ENCODE measurements at regions not wholly inside any gene's neighbourhood (a gene's known extent, or its start where the extent isn't known, plus 50 kb on each side); places are given as distances from the start of the nearest gene placed in this dataset.

DNA sequence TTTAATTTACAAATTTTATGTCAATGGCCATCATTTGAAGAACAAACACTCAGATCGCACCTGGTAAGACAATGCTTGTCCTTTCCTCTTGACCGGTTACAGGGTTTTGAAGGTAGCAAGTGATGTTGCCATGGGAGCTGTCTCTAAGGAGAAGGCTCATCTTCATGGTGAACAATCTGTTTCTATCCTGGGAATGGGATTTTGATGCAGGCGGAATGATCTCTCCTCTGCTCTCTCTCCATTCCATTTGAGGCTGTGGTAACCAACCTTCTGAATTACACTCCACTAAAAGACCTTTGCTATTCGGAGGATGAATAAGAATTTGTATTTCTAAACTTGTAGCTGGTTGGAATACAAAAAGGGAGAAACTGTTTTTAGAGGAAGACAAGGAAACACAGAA lies 57.9 kb upstream of the SLC5A9 start:
- no CpG with 5 or more reads among the region's 4 CpGs for WGBS (ENCODE audit: extremely low coverage, insufficient coverage, insufficient read length)
- Histone ChIP-seq H3K14ac (ENCODE audit: low read length) (no peak overlapping the region), H3K79me1 (ENCODE audit: low read length) (no peaks in the 10 kb centered on the region), H4K91ac (ENCODE audit: low read depth, low read length) (no peak overlapping the region), H2BK12ac (ENCODE audit: low read length) (no peak overlapping the region), H3K4ac (ENCODE audit: low read depth, low read length) (no peak overlapping the region), H3K4me2 (ENCODE audit: low read length) (no peak overlapping the region), H3K9ac (ENCODE audit: low read length) (no peak overlapping the region), H3K4me3 (ENCODE audit: low read depth, low read length) (no peak overlapping the region), H3K36me3 (ENCODE audit: control insufficient read depth in 1 of 2, insufficient read depth in 2 of 2, low read length in 2 of 2) (no peaks in the 10 kb centered on the region), H2AK5ac (ENCODE audit: low read length) (no peak overlapping the region), H3K18ac (ENCODE audit: low read length) (no peak overlapping the region), H3K27ac (ENCODE audit: low read depth, low read length) (no peak overlapping the region), H3K27me3 (ENCODE audit: insufficient read depth, low read length) (no peaks in the 10 kb centered on the region), H2BK120ac (ENCODE audit: insufficient read depth, low read length, poor library complexity) (no peak overlapping the region), H2AFZ (ENCODE audit: insufficient read depth, low read length, poor library complexity) (no peak overlapping the region), H4K12ac (ENCODE audit: low read depth, low read length) (no peak overlapping the region), H3K23ac (ENCODE audit: low read length) (no peak overlapping the region), H3K79me2 (ENCODE audit: control insufficient read depth, insufficient read depth, low read length, poor library complexity) (no peaks in the 10 kb centered on the region), H3K4me1 (ENCODE audit: control insufficient read depth in 1 of 2, insufficient read depth in 2 of 2, low read length in 2 of 2) (no peaks in the 10 kb centered on the region), H3K9me3 (ENCODE audit: insufficient read depth, low read depth, low read length) (no peaks in the 10 kb centered on the region), H4K8ac (ENCODE audit: low read depth, low read length) (no peak overlapping the region), H2BK5ac (ENCODE audit: low read depth, low read length, poor library complexity) (no peak overlapping the region)
- no peak for DNase-seq

- H4K91ac ChIP-seq (ENCODE audit: low read depth, low read length): no peak overlapping the region
- H2AFZ ChIP-seq (ENCODE audit: insufficient read depth, low read length, poor library complexity): no peak overlapping the region
- H3K79me2 ChIP-seq (ENCODE audit: control insufficient read depth, insufficient read depth, low read length, poor library complexity): no peaks in the 10 kb centered on the region
- no peak overlapping the region for H4K8ac ChIP-seq (ENCODE audit: low read depth, low read length)
- no peak overlapping the region for H3K4me3 ChIP-seq (ENCODE audit: low read depth, low read length)
- no peak overlapping the region for H3K9ac ChIP-seq (ENCODE audit: low read length)
- no peak overlapping the region for H3K14ac ChIP-seq (ENCODE audit: low read length)
- no peak overlapping the region for H2AK5ac ChIP-seq (ENCODE audit: low read length)
- no peak overlapping the region for H3K18ac ChIP-seq (ENCODE audit: low read length)
- no peaks in the 10 kb centered on the region for H3K36me3 ChIP-seq (ENCODE audit: control insufficient read depth in 1 of 2, insufficient read depth in 2 of 2, low read length in 2 of 2)
- WGBS (ENCODE audit: extremely low coverage, insufficient coverage, insufficient read length): no CpG with 5 or more reads among the region's 6 CpGs
- H3K4me2 ChIP-seq (ENCODE audit: low read length): no peak overlapping the region
- DNase-seq: no peak
- no peak overlapping the region for H4K12ac ChIP-seq (ENCODE audit: low read depth, low read length)
- no peaks in the 10 kb centered on the region for H3K4me1 ChIP-seq (ENCODE audit: control insufficient read depth in 1 of 2, insufficient read depth in 2 of 2, low read length in 2 of 2)
- H3K79me1 ChIP-seq (ENCODE audit: low read length): no peaks in the 10 kb centered on the region
- no peaks in the 10 kb centered on the region for H3K27me3 ChIP-seq (ENCODE audit: insufficient read depth, low read length)
- no peak overlapping the region for H2BK5ac ChIP-seq (ENCODE audit: low read depth, low read length, poor library complexity)
- no peak overlapping the region for H2BK120ac ChIP-seq (ENCODE audit: insufficient read depth, low read length, poor library complexity)
- H3K9me3 ChIP-seq (ENCODE audit: insufficient read depth, low read depth, low read length): no peaks in the 10 kb centered on the region
- no peak overlapping the region for H3K4ac ChIP-seq (ENCODE audit: low read depth, low read length)
- no peak overlapping the region for H2BK12ac ChIP-seq (ENCODE audit: low read length)
- no peak overlapping the region for H3K23ac ChIP-seq (ENCODE audit: low read length)
- no peak overlapping the region for H3K27ac ChIP-seq (ENCODE audit: low read depth, low read length)
Measured at GRCh38 chr1:48160486-48161132, 61.9 kb upstream of the SLC5A9 start.

DNA sequence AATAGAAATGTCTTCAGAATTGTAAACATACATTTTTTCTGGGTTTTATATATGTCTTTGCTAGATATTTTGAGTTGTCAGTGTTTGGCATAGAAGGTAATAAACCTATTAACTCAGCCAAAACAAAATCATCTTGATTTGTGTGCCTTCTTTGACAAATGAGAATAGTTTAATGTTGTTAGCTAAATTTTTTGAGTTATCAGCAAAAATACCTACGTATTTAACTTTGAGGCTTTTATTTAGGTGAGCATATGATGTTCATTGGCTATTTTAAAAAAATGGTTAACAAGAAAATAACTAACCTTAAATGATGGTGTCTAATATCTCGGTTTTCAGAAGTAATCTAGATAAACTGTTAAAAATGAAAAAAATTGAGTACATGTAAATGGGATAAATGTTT lies 83.2 kb upstream of the SLC5A9 start:
- H3K23ac ChIP-seq (ENCODE audit: low read length): no peak overlapping the region
- H3K9me3 ChIP-seq (ENCODE audit: insufficient read depth, low read depth, low read length): peaks cover 3% of the 10 kb centered on the region
- H4K12ac ChIP-seq (ENCODE audit: low read depth, low read length): no peak overlapping the region
- no peak overlapping the region for H2AFZ ChIP-seq (ENCODE audit: insufficient read depth, low read length, poor library complexity)
- H2AK5ac ChIP-seq (ENCODE audit: low read length): no peak overlapping the region
- no peaks in the 10 kb centered on the region for H3K36me3 ChIP-seq (ENCODE audit: control insufficient read depth in 1 of 2, insufficient read depth in 2 of 2, low read length in 2 of 2)
- no peaks in the 10 kb centered on the region for H3K4me1 ChIP-seq (ENCODE audit: control insufficient read depth in 1 of 2, insufficient read depth in 2 of 2, low read length in 2 of 2)
- no peaks in the 10 kb centered on the region for H3K27me3 ChIP-seq (ENCODE audit: insufficient read depth, low read length)
- no peak for DNase-seq
- no peak overlapping the region for H3K27ac ChIP-seq (ENCODE audit: low read depth, low read length)
- H4K91ac ChIP-seq (ENCODE audit: low read depth, low read length): no peak overlapping the region
- no peak overlapping the region for H4K8ac ChIP-seq (ENCODE audit: low read depth, low read length)
- H2BK5ac ChIP-seq (ENCODE audit: low read depth, low read length, poor library complexity): no peak overlapping the region
- no peak overlapping the region for H2BK120ac ChIP-seq (ENCODE audit: insufficient read depth, low read length, poor library complexity)
- no peak overlapping the region for H3K4me3 ChIP-seq (ENCODE audit: low read depth, low read length)
- H3K9ac ChIP-seq (ENCODE audit: low read length): no peak overlapping the region
- no peak overlapping the region for H2BK12ac ChIP-seq (ENCODE audit: low read length)
- H3K18ac ChIP-seq (ENCODE audit: low read length): no peak overlapping the region
- H3K79me2 ChIP-seq (ENCODE audit: control insufficient read depth, insufficient read depth, low read length, poor library complexity): no peaks in the 10 kb centered on the region
- no peaks in the 10 kb centered on the region for H3K79me1 ChIP-seq (ENCODE audit: low read length)
- no peak overlapping the region for H3K4ac ChIP-seq (ENCODE audit: low read depth, low read length)
- H3K4me2 ChIP-seq (ENCODE audit: low read length): no peak overlapping the region
- no peak overlapping the region for H3K14ac ChIP-seq (ENCODE audit: low read length)
- no CpG with 5 or more reads among the region's 2 CpGs for WGBS (ENCODE audit: extremely low coverage, insufficient coverage, insufficient read length)

DNA sequence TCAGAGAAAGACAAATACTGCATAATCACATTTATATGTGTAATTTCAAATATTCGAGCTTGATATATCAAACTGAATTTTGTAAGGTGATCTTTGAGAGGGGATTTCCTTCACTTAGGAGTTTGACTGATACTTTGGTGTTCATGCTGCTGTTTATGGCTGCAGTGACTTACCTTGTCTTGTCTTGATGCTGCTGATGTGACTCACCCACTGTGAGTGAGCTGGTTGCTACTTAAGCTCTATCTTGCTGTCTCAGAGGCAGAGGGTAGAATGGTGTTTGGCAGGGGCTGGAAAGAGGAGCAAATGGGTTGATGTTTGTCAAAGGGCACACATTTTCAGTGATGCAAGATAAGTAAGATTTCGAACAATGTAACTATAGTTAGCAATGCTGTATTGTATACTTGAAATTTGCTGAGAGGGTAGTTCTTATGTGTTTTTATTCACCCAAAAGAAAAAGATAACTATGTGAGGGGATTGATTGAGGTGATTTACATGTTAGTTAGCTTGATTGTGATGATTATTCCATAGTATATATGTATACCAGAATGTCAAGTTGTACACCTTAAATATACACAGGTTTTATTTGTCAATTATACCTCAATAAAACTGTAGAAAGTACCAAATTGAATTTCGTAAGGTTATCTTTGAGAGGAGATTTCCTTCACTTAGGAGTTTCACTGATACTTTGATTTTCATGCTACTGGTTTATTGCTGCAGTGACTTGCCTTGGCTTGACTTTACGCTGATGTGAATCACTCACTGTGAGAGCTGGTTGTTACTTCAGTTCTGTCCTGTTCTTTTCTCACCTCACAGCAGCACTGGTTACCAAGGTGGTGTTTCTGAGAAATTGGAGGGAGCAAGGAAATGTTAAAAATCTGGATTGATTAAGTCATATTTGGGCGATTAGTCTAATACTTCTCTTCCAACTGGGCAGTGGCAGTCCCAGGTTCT lies 94.5 kb upstream of the SLC5A9 start:
- no peaks in the 10 kb centered on the region for H3K79me1 ChIP-seq (ENCODE audit: low read length)
- no peaks in the 10 kb centered on the region for H3K9me3 ChIP-seq (ENCODE audit: insufficient read depth, low read depth, low read length)
- no peaks in the 10 kb centered on the region for H3K4me1 ChIP-seq (ENCODE audit: control insufficient read depth in 1 of 2, insufficient read depth in 2 of 2, low read length in 2 of 2)
- no peak overlapping the region for H3K4me2 ChIP-seq (ENCODE audit: low read length)
- no peak overlapping the region for H3K4ac ChIP-seq (ENCODE audit: low read depth, low read length)
- H2AK5ac ChIP-seq (ENCODE audit: low read length): no peak overlapping the region
- H3K23ac ChIP-seq (ENCODE audit: low read length): no peak overlapping the region
- H4K12ac ChIP-seq (ENCODE audit: low read depth, low read length): no peak overlapping the region
- H2BK12ac ChIP-seq (ENCODE audit: low read length): no peak overlapping the region
- no peak overlapping the region for H3K18ac ChIP-seq (ENCODE audit: low read length)
- no peak overlapping the region for H2BK120ac ChIP-seq (ENCODE audit: insufficient read depth, low read length, poor library complexity)
- H3K27ac ChIP-seq (ENCODE audit: low read depth, low read length): no peak overlapping the region
- H4K91ac ChIP-seq (ENCODE audit: low read depth, low read length): no peak overlapping the region
- no peaks in the 10 kb centered on the region for H3K36me3 ChIP-seq (ENCODE audit: control insufficient read depth in 1 of 2, insufficient read depth in 2 of 2, low read length in 2 of 2)
- no peak overlapping the region for H4K8ac ChIP-seq (ENCODE audit: low read depth, low read length)
- no peak overlapping the region for H3K9ac ChIP-seq (ENCODE audit: low read length)
- H3K79me2 ChIP-seq (ENCODE audit: control insufficient read depth, insufficient read depth, low read length, poor library complexity): no peaks in the 10 kb centered on the region
- H3K27me3 ChIP-seq (ENCODE audit: insufficient read depth, low read length): no peaks in the 10 kb centered on the region
- WGBS (ENCODE audit: extremely low coverage, insufficient coverage, insufficient read length): no CpG with 5 or more reads among the region's 5 CpGs
- no peak overlapping the region for H2AFZ ChIP-seq (ENCODE audit: insufficient read depth, low read length, poor library complexity)
- H3K14ac ChIP-seq (ENCODE audit: low read length): no peak overlapping the region
- no peak overlapping the region for H3K4me3 ChIP-seq (ENCODE audit: low read depth, low read length)
- no peak for DNase-seq
- H2BK5ac ChIP-seq (ENCODE audit: low read depth, low read length, poor library complexity): no peak overlapping the region

All from trophoblast cell (in vitro differentiated cells and primary cell).